GM06990 (cell line): ENCODE measurements at regions not wholly inside any gene's neighbourhood (a gene's known extent, or its start where the extent isn't known, plus 50 kb on each side); places are given as distances from the start of the nearest gene placed in this dataset.

Experiments used
- DNase-seq: peaks from one replicate; pipeline ENCODE4 v3.0.0-alpha.2; 2011; ENCODE audit not compliant: insufficient read length; ENCODE audit errors: extremely low read depth
- H3K27me3 ChIP-seq: replicated peaks from 2 replicates; pipeline ENCODE4 v1.6.0; 2011; ENCODE audit warnings: low read length; ENCODE audit not compliant: control insufficient read depth, insufficient read depth
- H3K36me3 ChIP-seq: 2 replicates; pipeline ENCODE4 v1.5.1; 2011; ENCODE audit warnings: low read length; ENCODE audit not compliant: control insufficient read depth, insufficient read depth
- H3K4me3 ChIP-seq: replicated peaks from 2 replicates; pipeline ENCODE4 v1.5.1; 2011; ENCODE audit warnings: low read depth, mild to moderate bottlenecking, control low read depth, low read length
- TF ChIP-seq, protein P1 (sequence below): IDR thresholded peaks from 2 replicates; pipeline ENCODE4 v1.5.1; 2011; ENCODE audit warnings: low read length, control low read depth, mild to moderate bottlenecking, inconsistent platforms; ENCODE audit not compliant: insufficient read depth, poor library complexity, severe bottlenecking

DNA sequence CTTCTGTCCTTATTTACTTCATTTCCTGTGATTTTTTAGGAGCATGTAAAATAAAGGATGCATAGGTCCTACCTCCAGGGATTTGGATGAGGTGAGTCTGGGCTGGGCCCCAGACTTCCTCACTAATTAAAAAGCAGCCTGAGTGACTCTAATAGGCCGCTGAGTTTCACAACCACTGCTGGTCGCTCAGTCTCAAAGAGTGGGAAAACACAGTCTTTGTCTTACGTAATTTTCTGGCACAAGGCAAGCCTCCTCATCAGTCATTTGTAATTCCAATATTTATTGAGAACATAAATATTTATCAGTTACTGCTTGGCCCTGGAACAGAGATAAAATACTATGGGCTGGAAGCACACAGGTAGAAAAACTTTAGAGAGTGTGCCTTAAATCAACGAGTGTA lies 195.4 kb upstream of the RUNX1 start:
- H3K36me3 ChIP-seq, result no peaks in the 10 kb centered on the region
- no peaks in the 10 kb centered on the region; the same call in none of the 2 replicates for H3K27me3 ChIP-seq
- no peak for DNase-seq
- TF ChIP-seq, protein P1, sequence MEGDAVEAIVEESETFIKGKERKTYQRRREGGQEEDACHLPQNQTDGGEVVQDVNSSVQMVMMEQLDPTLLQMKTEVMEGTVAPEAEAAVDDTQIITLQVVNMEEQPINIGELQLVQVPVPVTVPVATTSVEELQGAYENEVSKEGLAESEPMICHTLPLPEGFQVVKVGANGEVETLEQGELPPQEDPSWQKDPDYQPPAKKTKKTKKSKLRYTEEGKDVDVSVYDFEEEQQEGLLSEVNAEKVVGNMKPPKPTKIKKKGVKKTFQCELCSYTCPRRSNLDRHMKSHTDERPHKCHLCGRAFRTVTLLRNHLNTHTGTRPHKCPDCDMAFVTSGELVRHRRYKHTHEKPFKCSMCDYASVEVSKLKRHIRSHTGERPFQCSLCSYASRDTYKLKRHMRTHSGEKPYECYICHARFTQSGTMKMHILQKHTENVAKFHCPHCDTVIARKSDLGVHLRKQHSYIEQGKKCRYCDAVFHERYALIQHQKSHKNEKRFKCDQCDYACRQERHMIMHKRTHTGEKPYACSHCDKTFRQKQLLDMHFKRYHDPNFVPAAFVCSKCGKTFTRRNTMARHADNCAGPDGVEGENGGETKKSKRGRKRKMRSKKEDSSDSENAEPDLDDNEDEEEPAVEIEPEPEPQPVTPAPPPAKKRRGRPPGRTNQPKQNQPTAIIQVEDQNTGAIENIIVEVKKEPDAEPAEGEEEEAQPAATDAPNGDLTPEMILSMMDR, result no peak
- H3K4me3 ChIP-seq, result no peak overlapping the region

GRCh38 chr21:35243171-35243570 lies 194.1 kb upstream of the RUNX1 start:
- Histone ChIP-seq H3K27me3 (no peaks in the 10 kb centered on the region; the same call in none of the 2 replicates), H3K36me3 (no peaks in the 10 kb centered on the region), H3K4me3 (no peak overlapping the region)
- DNase-seq, result no peak
- TF ChIP-seq, protein P1, result no peak

- no peak for DNase-seq
- TF ChIP-seq, protein P1, result no peak
- H3K36me3 ChIP-seq, result no peaks in the 10 kb centered on the region
- H3K27me3 ChIP-seq, result no peaks in the 10 kb centered on the region; the same call in none of the 2 replicates
- no peak overlapping the region for H3K4me3 ChIP-seq
Measured at GRCh38 chr21:35239811-35240219, 190.7 kb upstream of the RUNX1 start.

GRCh38 chr21:35238119-35238518 lies 189.0 kb upstream of the RUNX1 start:
- Histone ChIP-seq H3K27me3 (no peaks in the 10 kb centered on the region; the same call in 1 of the 2 replicates), H3K4me3 (no peak overlapping the region)

GRCh38 chr21:35237287-35237686 lies 188.2 kb upstream of the RUNX1 start:
- no peaks in the 10 kb centered on the region; the same call in 1 of the 2 replicates for H3K27me3 ChIP-seq
- H3K4me3 ChIP-seq, result no peak overlapping the region
- TF ChIP-seq, protein P1, result no peak
- H3K36me3 ChIP-seq, result no peaks in the 10 kb centered on the region
- no peak for DNase-seq

More at GRCh38 chr21:35238119-35238518, 189.0 kb upstream of the RUNX1 start:
- no peak for DNase-seq
- H3K36me3 ChIP-seq, result no peaks in the 10 kb centered on the region
- TF ChIP-seq, protein P1, result no peak

GRCh38 chr21:35236090-35236489 lies 187.0 kb upstream of the RUNX1 start:
- TF ChIP-seq, protein P1, result no peak
- no peaks in the 10 kb centered on the region; the same call in 1 of the 2 replicates for H3K27me3 ChIP-seq
- no peak overlapping the region for H3K4me3 ChIP-seq
- H3K36me3 ChIP-seq, result no peaks in the 10 kb centered on the region
- peak; percentile 64 for DNase-seq
